Hematopoietic multipotent progenitor cell treated with erythropoietin and hydrocortisone succinate and interleukin-3 and kit ligand, for 17 days (in vitro differentiated cells): ENCODE measurements at regions not wholly inside any gene's neighbourhood (a gene's known extent, or its start where the extent isn't known, plus 50 kb on each side); places are given as distances from the start of the nearest gene placed in this dataset.
"Not testable (repeated sequence)": the region's sequence is repeated elsewhere in the genome, so short reads cannot be mapped to it uniquely, and the experiment has no call there.

ENCODE experiments used
- DNase-seq: peaks from one replicate; pipeline ENCODE4 v3.0.0-alpha.2; 2015; ENCODE audit warnings: low spot score

DNA sequence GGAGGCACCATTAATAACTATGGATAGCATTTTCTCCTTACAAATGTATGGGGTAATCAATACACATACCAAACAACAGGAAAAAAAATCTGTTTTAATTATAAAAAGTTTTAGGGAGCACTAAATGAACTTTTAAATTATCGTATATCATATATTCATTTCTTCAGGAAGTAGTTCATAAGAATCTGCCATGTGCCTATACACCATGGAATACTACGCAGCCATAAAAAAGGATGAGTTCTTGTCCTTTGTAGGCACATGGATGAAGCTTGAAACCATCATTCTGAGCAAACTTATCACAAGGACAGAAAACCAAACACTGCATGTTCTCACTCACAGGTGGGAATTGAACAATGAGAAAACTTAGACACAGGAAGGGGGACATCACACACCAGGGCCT is 162.1 kb upstream of the RASA1 start:
- no peak for DNase-seq

DNA sequence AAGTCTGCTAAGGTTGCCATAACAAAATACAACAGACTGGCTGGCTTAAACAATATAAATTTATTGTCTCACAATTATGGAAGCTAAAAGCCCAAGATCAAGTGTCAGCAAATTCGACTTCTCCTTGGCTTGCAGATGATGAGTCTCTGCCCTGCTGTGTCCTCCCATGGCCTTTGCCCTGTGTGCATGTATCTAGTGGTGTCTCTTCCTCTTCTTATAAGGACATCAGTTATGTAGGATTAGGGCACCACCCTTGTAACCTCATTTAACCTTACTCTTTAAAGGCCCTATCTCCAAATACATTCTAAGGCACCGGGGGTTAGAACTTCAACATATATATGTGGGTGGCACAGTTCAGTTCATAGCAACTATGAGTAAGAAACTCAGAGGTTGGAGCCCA is 157.9 kb upstream of the RASA1 start:
- DNase-seq: peak; percentile 20

DNA sequence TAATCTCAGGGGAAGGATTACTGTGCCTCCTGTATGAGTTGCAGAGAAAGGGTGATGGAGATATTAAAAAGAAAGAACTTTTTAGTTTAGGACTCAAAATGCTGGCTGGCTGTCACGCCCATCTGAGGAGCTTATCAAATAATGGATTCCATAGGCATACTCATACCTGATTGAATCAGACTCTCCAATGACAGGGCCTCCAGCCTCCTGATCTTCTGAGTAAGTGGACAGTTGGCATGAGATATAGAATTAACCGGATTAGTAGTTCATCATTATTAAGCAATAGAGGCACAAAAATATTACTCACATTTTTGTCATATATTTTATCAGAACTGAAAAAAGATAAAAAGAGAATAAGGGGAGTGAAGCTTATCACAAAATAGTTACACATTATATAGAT is 157.0 kb upstream of the RASA1 start:
- no peak for DNase-seq

DNA sequence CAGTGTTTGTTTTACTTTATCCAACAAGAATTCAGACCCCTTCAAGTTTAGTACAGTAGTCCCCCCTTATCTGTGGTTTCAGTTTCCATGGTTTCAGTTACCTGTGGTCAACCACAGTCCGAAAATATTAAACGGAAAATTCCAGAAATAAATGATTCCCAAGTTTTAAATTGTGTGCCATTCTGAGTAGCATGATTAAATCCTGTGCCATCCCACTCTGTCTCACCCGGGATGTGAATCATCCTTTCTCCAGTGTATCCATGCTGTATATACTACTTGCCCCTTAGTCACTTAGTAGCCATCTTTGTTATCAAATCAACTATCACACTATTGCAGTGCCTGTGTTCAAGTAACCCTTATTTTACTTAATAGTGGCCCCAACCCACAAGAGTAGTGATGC is 153.8 kb upstream of the RASA1 start:
- no peak for DNase-seq

DNA sequence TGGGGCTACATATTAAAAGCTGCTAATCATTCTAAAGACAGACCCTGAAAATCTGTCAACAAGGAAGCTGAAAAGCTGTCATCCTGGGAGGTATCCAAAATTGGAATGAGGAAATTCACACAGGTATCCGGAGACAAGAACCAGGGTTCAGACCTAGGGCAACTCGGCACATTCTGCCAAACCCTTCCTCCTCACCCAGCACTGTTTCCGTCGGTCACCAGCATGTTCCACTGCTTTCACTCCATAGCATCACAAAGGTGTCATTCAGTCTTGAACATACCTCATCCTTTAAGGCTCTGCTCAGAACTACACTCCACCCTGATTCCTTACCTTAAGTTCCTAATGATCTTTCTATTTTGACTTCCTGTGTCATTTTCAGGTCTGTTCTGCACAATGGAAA is 153.1 kb upstream of the RASA1 start:
- no peak for DNase-seq

DNA sequence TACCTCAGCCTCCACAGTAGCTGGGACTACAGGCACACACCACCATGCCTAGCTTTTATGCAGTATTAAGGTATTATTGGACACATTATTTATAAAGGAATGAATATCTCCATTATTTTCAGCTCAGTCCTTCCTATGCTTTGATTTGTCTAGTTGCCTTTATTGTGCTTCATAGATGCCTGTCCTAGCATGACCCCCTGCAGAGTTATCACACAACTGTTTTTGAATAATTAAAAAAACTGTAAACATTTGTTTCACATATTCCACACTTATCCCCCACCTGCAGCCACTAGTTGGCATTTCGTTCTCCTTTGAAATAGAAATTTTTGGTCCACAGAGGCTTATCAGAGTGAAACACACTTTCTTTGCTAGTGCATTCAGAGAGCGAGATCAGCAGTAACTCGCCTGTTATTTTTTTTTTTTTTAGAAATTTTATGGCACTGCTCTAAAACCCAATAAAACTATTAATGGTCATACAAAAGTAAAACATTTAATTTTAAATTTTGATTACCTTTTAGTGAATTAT is 151.8 kb upstream of the RASA1 start:
- DNase-seq: peak; percentile 60

DNA sequence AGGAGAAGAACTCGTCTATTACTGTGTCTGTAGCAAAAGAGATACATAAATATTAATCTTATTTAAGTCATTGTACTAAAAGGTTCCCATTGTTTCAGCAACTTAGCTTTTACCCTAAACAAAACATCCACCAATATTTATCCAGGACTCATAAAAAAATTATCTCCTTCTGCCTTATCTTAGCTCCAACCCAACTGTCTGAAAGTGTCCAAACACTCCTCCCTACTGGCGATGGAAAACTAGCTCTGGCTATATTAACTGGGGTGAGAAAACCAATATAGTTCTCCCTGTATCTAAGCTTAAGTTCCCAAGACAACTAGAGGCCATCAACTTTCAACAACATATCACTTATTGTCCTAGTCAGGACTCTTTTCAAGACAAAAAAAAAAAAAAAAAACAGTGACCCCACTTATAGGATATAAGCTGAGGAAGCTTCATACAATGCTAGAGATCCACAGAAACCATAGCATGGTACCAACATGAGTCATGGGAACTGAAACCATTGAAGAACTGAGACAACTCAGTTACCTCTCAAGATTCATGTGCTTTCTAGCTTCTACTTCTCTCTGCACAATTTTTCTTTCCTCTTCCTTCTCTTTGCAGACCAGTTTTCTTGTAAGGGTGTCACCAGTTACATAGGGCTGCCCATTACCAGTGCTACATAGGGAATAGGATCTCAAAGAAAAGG is 150.7 kb upstream of the RASA1 start:
- DNase-seq: no peak

DNA sequence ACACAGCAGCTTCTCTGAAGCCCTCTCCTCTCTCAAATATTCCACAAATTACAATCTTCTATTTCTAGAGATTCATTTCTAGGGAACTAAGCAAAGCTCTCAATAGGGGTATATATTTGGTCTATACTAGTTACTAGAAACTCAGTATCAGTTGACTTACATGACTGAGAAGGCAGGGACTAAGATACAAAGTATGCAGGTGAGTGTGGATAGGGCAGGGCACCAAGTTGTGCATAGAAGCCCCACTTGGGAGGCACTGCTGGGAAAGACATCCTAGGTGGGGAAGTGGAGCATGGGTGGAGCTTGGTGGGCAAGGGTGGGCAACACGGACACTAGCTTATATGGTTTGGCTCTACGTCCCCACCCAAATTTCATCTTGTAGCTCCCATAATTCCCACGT is 148.1 kb upstream of the RASA1 start:
- no peak for DNase-seq

DNA sequence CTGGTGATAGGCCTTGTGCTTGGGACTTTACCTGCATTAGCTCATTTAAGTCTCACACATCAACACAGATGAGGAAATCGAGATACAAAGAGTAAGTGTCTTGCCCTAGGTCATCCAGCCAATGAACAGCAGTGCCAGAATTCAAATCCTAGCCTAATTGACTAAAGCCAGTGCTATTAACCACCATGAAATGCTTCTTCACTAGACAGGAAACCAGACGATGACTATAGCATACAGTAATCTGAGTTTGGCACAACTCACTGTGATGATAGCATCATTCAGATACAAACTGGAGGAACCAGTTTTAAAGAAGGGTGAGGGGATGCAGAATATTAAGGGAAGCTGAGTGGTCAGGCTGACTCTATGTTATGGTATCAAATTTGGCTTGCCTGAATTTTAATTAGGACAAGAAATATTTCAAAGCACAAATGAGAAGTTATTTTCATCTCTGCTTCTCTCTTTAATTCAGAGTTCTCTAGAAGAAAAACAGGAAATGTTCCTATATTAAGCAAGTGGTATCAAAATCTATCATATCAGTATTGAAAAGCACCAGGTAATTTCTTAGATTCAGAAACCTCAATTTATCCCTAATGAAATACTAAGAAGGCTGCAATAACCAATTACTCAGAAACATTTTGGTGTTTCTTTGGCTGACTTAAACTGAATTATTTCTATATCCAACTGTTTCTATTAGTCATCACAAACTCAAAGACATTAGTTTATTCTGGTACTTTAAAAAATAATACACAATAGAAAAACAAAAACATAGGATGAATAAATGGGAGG is 147.0 kb upstream of the RASA1 start:
- no peak for DNase-seq

DNA sequence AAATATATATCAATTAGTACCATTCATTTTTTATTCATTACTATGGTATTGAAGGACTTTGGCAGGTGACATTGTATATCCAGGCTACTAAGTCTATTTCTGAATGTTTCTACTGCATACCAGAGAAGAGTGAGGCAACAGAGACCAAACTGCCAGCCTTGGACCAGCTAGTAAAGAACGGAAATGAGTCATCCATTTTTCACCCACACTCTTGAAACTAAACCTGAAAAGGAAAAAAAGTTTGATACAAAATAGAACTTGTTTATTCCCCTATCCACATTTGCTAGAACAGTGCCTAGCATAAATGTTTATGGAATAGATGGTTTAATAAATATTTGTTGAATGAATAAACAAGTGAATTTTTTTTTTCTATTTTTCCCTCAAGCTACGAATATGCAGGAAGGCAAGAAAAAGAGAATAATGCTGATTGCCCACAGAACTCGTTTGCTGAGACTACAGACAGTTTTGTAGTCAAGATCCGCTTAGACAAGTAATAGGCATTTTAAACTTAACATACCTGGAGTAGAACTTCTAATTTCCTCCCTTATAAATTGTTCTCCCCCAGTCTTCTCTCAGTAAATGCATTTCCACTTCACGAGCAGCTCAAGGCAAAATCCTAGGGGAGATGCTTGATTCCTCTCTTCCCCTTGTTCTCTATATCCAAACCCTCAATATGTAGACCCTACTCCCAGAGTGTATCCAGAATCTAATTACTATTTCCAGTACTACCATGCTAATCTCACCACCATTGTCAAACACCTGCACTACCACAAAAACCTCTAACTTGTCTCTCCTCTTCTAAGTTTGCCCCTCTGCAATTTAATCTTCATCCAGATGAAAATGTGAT is 146.2 kb upstream of the RASA1 start:
- no peak for DNase-seq

DNA sequence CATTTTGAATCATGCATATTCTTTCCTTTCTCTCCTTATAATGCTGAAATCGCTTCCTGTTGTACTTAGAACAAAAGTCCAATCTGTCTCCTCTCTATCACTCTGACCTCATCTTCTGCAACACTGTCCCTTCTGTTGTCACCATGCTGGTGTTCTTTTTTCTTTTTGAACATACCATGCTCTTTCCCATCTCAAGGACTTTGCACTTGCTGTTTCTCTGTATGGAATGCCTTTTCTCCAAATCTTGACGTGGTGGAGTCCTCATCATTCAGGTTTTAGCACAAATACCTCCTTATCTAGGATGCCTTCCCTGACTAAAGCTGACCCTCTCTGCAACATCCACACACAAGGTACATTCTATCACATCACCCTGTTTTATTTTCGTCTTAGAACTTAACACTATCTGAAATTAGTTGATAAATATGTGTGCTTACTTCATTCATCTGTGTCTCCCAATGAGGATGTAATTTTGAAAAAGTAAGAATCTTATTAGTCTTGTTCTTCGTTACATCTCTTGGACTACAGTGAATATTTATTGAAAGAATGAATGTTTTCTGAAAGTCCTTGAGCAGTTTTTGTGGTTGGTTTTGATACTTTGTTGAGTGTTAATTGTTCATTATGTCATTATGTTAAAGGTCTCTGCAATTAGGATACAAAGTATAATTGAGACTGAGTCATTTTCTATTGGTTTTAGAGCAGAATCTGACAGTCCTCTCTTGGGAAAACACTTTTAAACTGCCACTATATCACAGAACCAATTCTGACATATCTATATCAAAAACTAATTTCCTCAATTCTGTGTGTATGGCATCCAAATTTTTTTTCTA is 145.3 kb upstream of the RASA1 start:
- no peak for DNase-seq

DNA sequence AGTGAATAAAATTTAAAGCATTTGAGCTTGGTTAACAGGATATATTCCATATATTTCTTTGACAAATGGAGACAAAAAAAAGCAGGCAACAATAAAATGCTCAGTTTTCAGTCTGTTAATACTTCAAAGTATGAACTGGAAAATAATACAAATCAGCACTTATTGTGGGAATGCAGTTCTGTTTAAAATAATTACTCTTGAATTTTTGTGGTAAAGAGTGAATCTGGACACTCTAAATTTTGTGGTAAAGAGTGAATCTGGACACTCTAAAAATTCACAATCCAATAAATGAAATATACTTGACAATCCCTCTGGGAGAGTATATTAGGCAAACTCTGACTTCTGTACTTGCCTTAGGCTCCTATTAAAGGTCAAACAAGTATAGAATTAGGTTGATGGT is 141.9 kb upstream of the RASA1 start:
- no peak for DNase-seq

DNA sequence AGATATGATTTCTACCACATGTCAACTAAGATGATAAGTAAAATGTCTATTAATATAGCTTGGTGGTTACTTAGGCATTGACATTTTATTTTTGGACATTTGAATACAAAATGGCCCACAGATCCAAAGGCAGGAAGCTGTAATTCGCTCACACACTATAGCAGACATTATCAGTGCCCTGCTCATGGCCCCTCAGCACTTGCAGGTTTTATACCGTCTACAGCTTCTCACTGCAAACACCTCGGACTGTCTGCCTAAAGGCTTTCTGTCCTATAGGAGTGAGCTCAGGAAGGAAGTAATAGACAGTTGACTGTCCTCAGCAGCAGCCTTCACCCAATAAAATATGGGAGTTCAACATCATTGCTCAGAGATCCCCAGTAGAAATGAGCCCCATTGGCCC is 140.8 kb upstream of the RASA1 start:
- DNase-seq: no peak

DNA sequence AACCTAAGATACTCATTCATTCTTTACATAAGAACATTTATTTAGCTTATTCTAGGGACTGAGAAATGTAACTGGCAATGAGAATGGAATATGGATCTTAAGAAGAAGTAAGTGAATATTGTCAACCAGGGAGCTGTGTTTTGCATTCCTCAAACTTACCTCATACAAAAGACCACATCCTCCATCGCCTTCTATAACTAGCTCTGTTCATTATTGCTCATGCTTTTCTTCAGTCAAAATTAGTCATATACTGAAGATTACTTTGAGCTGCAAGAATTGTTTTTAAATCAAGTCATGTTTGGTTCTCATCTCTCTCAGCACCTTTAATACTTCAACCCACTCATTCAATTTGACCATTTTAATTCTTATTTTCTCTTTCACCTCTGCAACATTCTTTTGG is 140.3 kb upstream of the RASA1 start:
- no peak for DNase-seq

DNA sequence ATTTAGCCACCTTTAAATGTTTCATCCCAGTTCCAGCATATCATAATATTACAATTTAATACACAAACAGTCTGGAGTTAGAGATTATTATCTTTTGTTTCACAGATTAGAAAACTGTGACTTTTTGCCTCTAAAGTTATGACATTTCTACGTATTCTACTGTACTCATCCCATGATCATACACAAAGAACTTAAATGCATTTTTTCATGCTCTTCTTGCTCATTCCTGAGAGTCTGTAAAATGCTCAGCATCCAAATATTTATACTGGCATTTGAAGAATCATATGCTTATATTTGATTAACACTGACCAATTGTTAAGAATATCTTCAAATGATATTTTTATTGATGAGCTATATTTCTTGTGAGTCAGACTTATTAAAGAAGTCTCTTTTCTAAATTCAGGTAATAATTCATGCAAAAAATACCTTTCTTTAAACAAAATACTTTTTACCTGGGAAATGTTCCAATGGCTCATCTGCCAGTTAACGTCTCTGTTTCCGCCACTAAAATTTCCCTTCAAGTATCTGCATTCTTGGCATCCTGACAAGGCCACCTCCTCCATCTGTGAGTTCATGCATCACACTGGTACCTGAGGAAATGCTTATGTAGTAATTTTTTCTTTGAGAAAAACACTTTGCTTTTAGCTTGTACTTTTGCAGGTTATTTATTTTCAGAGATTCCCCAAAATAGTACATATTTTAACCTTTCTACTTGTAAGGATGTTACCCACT is 139.6 kb upstream of the RASA1 start:
- no peak for DNase-seq

DNA sequence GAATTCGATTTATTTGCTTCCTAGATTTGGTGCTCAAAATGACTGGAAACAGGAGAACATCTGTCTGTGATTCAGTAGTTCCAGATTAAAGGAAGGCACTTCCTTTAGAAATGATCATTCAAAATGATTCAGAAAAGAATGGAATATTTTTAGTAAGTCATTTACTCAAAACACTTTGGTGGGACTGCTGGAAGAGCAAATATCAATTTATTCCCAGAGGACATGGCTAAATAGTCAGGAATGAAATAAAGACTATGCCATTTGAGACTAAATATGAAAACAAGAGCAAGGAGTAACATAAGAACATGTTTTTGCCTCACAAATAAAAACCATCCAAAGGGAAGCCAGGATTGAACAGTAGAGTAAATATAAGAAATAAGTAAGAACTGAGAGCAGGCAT is 138.6 kb upstream of the RASA1 start:
- no peak for DNase-seq

DNA sequence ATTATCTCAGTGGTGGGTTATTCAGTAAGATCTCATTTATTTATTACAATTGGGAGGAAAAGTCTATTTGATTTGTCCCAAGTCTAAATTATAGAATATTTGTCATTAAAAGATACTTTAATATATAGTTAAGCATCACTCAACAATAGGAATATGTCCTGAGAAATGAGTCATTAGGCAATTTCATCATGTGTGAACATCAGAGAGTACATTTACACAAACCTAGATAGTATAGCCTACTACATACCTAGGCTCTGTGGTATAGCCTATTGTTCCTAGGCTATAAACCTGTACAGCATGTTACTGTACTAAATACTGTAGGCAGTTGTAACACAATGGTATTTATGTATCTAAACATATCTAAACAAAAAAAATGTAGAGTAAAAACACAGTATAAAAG is 135.0 kb upstream of the RASA1 start:
- DNase-seq: no peak

DNA sequence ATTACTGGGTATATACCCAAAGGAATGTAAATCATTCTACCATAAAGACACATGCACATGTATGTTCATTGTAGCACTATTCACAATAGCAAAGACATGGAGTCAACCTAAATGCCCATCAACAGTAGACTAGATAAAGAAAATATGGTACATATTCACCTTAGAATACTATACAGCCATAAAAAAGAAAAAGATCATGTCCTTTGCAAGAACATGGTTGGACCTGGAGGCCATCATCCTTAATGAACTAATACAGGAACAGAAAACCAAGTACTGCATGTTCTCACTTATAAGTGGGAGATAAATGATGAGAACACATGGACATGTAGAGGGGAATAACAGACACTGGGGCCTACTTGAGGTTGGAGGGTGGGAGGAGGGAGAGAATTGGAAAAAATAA is 133.2 kb upstream of the RASA1 start:
- not testable (repeated sequence) for DNase-seq

DNA sequence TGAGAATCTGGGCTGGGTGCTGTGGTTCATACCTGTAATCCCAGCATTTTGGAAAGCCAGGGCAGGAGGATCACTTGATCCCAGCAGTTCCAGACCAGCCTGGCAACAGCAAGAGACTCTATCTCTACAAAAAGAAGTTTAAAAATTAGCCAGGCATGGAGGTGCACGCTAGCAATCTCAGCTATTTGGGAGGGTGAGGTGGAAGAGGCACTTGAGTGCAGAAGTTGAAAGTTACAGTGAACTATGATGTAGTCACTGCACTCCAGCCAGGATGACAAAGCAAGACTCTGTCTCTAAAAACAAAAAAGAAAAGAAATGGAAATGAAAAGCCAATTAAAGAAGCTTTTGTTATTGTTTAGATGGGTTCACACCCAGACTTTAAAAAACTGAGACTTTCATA is 131.6 kb upstream of the RASA1 start:
- DNase-seq: no peak

DNA sequence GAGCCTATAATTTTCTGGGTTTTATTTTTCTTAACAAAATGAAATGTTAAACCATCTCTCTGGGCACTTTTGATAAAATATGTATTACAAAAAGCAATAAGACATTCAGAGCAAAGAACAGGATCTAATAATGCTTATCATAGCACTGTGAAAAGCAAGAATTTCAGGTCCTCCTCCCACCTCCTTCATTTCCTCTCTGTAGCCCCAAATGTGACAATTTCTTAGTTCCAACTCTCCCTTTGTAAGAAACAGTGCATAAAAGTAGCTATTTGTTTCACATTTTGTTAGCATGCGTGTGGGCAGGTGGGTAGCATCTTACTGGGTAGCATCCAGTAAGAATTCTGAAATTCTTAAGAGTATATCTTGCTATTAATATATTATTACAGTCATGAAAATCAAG is 130.9 kb upstream of the RASA1 start:
- DNase-seq: no peak

DNA sequence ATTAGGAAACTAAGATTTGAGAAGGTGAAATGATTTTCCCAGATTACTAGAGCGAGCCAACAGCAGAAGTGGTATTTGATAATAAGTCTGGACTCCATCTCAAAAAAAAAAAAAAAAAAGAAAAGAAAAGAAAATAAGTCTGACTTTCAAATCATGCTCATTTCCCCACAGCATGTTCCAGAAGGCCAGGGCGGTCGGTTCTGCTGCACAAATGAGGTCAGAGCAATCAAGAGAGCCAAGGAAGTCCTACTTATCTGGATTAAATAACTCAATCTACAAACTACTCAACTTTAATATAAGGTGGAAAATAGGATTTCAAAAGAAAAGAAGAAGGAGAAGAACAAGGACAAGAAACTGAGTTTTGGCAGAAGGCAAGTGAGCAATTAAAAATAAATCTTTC is 130.4 kb upstream of the RASA1 start:
- DNase-seq: no peak
